ENCODE measurements at regions not wholly inside any gene's neighbourhood (a gene's known extent, or its start where the extent isn't known, plus 50 kb on each side); places are given as distances from the start of the nearest gene placed in this dataset.

DNA sequence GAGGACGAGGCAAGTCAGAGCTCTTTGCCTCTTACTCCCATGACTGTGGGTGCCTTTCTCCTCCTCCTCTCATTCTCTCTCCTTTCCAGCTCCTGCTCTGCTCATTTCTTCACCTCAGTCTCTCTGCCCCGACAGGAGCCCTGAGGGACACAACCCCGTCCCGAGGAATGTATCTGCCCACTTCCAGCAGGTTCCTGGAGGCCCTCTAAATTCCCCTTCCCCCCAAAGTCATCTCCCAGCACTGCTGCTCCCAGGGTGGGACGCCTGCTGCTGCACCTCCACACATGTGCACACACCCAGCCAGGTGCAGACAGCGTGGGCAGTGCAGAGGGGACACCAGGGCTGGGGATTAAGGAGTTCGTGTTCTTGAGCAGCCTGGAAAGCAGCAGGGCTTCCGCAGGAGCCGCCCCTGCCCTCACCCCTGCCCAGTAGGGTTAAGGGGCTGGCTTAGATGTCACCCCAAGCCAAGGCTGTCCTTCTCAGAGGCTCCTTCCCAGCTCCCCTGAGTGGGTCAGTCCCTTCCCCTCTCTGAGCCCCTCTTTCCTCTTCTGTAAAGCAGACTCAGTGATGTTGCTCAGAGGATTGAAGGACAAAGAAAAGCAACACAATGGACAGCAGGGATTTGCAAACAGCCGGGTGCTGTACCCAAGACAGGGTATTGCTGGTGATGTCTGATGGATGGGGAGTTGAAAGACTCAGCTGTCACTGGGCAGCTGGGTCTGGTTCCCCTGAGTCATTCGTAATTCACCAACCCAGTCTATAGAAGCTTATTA lies 346.0 kb downstream of the MATN1 start:
- TF ChIP-seq, protein P1, sequence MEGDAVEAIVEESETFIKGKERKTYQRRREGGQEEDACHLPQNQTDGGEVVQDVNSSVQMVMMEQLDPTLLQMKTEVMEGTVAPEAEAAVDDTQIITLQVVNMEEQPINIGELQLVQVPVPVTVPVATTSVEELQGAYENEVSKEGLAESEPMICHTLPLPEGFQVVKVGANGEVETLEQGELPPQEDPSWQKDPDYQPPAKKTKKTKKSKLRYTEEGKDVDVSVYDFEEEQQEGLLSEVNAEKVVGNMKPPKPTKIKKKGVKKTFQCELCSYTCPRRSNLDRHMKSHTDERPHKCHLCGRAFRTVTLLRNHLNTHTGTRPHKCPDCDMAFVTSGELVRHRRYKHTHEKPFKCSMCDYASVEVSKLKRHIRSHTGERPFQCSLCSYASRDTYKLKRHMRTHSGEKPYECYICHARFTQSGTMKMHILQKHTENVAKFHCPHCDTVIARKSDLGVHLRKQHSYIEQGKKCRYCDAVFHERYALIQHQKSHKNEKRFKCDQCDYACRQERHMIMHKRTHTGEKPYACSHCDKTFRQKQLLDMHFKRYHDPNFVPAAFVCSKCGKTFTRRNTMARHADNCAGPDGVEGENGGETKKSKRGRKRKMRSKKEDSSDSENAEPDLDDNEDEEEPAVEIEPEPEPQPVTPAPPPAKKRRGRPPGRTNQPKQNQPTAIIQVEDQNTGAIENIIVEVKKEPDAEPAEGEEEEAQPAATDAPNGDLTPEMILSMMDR (IDR thresholded peaks at IDR 0.05): no peak
- no peak for TF ChIP-seq POLR2A (IDR thresholded peaks at IDR 0.05; ENCODE audit: low read depth)

Data from esophagus muscularis mucosa (tissue), 3 donors.